ENCODE measurements at regions not wholly inside any gene's neighbourhood (a gene's known extent, or its start where the extent isn't known, plus 50 kb on each side); places are given as distances from the start of the nearest gene placed in this dataset.

- TF ChIP-seq REST (IDR thresholded peaks at IDR 0.05; ENCODE audit: unreplicated experiment) = no peak
These were observed 201.9 kb upstream of the PMEPA1 start (continued) for GRCh38 chr20:57911512-57912226.

GRCh38 chr20:57910716-57911115 lies 200.9 kb upstream of the PMEPA1 start:
- Mint-ChIP-seq H3K4me3 (no peak overlapping the region), H3K9me3 (no peaks in the 10 kb centered on the region; the same call in 2 of the 3 replicates), H3K27ac (no peak overlapping the region), H3K27me3 (ENCODE audit: insufficient read depth, low read depth, poor library complexity) (peaks cover 8% of the 10 kb centered on the region), H3K36me3 (ENCODE audit: low read depth) (no peaks in the 10 kb centered on the region), H3K4me1 (no peaks in the 10 kb centered on the region)
- DNase-seq (ENCODE audit: low spot score) (no peak), ATAC-seq (no peak)
- H3F3A ChIP-seq (replicated peaks; ENCODE audit: low read depth) = no peaks in the 10 kb centered on the region
- H3K27me3 ChIP-seq (ENCODE audit: insufficient read depth) = no peaks in the 10 kb centered on the region
- no peak overlapping the region for H3K4me2 ChIP-seq
- no peak overlapping the region for H3K27ac ChIP-seq (ENCODE audit: low read depth)
- TF ChIP-seq CREB1 (CRISPR knock-in tag; IDR thresholded peaks at IDR 0.05; ENCODE audit: low read depth) = no peak
- no peak for TF ChIP-seq JUNB (IDR thresholded peaks at IDR 0.05; ENCODE audit: unreplicated experiment)
- no peak for TF ChIP-seq EZH2 (IDR thresholded peaks at IDR 0.05; ENCODE audit: low read depth, unreplicated experiment)
- TF ChIP-seq ZNF114 (CRISPR knock-in tag; IDR thresholded peaks at IDR 0.05) = no peak
- no peak for TF ChIP-seq ZNF462 (CRISPR knock-in tag; IDR thresholded peaks at IDR 0.05)
- no peak for TF ChIP-seq CTCF (conservative IDR thresholded peaks at IDR 0.05; ENCODE audit: low read depth in 2 of 2)
- TF ChIP-seq ETS1 (IDR thresholded peaks at IDR 0.05) = no peak
- TF ChIP-seq ZNF331 (CRISPR knock-in tag; IDR thresholded peaks at IDR 0.05; ENCODE audit: low read depth) = no peak
- TF ChIP-seq NANOG (IDR thresholded peaks at IDR 0.05; ENCODE audit: borderline replicate concordance) = no peak
- no peak for TF ChIP-seq EZH2phosphoT487 (IDR thresholded peaks at IDR 0.05; ENCODE audit: unreplicated experiment)
- peaks cover 8% of the 10 kb centered on the region for H3K9me2 ChIP-seq (ENCODE audit: insufficient read depth)
- H4K20me1 ChIP-seq (replicated peaks; ENCODE audit: insufficient read depth) = no peaks in the 10 kb centered on the region
- H3K36me3 ChIP-seq (ENCODE audit: insufficient read depth) = no peaks in the 10 kb centered on the region
- H2AFZ ChIP-seq = no peak overlapping the region
- no peaks in the 10 kb centered on the region for H3K4me1 ChIP-seq (ENCODE audit: insufficient read depth)
- H3K4me3 ChIP-seq = no peak overlapping the region
- H3K79me2 ChIP-seq (replicated peaks; ENCODE audit: insufficient read depth) = no peaks in the 10 kb centered on the region
